ENCODE measurements at regions not wholly inside any gene's neighbourhood (a gene's known extent, or its start where the extent isn't known, plus 50 kb on each side); places are given as distances from the start of the nearest gene placed in this dataset.

DNA sequence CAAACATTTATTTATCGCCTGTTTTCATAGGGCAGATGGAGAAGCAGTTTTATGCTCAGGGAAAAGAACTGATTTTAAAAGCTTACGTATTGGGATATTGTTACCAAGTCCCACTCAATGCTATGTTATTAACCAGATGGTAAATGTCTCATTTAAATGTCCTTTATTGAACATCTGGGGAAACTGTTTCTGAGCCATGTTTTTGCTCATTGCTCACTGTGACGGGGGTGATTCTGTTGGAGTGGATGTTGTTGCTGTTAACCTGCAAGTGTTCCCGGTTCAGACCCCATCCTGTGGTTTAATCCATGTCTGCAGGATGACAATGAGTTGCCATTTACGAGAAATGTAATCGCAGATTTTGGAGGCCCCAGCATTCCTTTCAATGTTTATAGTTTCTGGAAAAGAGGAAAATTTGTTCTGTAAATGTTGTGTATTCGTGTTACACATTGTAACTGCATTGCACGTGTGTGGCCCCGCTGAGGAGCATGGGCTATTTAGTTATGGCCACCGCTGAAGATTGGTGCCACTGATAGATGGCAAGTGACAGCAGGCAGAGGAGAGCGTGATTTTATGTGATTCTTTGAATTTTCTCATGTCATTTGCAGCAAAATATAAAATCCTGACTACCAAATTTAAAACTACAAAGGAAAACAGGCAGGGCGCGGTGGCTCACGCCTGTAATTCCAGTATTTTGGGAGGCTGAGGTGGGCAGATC lies 174.8 kb upstream of the COPS8 start:
- TF ChIP-seq, protein P1, sequence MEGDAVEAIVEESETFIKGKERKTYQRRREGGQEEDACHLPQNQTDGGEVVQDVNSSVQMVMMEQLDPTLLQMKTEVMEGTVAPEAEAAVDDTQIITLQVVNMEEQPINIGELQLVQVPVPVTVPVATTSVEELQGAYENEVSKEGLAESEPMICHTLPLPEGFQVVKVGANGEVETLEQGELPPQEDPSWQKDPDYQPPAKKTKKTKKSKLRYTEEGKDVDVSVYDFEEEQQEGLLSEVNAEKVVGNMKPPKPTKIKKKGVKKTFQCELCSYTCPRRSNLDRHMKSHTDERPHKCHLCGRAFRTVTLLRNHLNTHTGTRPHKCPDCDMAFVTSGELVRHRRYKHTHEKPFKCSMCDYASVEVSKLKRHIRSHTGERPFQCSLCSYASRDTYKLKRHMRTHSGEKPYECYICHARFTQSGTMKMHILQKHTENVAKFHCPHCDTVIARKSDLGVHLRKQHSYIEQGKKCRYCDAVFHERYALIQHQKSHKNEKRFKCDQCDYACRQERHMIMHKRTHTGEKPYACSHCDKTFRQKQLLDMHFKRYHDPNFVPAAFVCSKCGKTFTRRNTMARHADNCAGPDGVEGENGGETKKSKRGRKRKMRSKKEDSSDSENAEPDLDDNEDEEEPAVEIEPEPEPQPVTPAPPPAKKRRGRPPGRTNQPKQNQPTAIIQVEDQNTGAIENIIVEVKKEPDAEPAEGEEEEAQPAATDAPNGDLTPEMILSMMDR (IDR thresholded peaks at IDR 0.05; ENCODE audit: low read depth, low read length) = no peak
- no peak overlapping the region for H3K4me3 ChIP-seq (ENCODE audit: low read depth, low read length)

DNA sequence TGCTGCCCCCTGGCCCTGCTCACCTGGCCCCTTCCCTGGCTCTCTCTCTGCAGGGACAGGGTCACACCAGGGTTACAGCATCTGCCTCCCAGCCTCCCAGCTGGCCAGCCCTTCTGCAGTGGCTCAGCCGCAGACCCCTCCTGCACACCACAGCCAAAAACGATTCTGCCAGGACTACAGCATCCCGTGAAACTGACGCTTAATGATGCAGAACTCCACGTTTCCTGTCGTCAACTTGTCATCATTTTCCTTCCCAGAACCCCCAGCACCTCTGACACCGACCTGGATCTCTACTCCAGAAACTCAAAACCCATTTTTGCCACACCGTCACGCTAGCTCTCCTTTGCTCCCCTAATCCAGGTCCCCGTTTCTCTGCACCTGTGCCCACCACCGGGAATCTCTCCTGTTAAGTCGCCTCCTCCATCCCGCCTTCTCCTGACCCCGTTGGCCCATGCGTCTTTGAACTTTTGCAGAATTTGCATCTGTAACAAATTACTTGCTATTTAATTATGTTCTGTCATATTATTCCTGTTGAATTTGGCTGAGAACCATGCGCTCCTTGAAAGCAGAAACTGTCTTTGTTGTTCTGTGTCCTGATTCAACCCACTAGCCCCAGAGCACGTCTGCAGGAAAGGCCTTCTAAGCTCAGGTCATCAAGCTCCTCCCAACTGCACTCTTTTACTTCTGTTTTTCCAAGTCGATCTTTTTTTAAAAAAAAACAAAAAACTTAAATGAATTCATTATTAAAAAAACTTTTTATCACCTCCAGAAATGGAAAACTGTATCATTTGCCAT lies 173.2 kb upstream of the COPS8 start:
- TF ChIP-seq, protein P1 (IDR thresholded peaks at IDR 0.05; ENCODE audit: low read depth, low read length) = no peak
- no peak overlapping the region for H3K4me3 ChIP-seq (ENCODE audit: low read depth, low read length)

DNA sequence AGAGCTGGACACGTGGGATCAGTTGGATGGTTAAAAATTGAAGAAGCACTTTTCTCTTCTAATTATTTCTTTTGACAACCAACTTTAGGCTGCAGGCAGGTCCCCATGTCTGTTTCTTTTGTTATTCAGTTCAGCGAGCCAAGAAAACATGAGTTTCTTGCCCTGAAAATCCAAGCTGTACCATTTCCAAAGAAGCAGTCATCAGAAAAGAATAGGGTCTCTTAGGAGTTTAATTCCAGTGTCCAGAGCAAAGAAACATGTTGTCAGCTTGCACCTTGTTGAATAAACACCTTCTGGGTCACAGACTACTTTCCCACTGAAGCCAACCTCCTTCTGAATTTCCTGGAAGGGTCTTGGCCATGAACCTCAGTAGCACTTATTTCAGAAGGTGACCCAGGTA lies 170.5 kb upstream of the COPS8 start:
- H3K4me3 ChIP-seq (ENCODE audit: low read depth, low read length) = no peak overlapping the region
- TF ChIP-seq, protein P1 (IDR thresholded peaks at IDR 0.05; ENCODE audit: low read depth, low read length) = no peak

- TF ChIP-seq, protein P1 (IDR thresholded peaks at IDR 0.05; ENCODE audit: low read depth, low read length) = no peak
- no peak overlapping the region for H3K4me3 ChIP-seq (ENCODE audit: low read depth, low read length)
These were observed 170.0 kb upstream of the COPS8 start for GRCh38 chr2:236915726-236916125.

GRCh38 chr2:236916181-236916580 lies 169.5 kb upstream of the COPS8 start:
- TF ChIP-seq, protein P1 (IDR thresholded peaks at IDR 0.05; ENCODE audit: low read depth, low read length) = no peak
- H3K4me3 ChIP-seq (ENCODE audit: low read depth, low read length) = no peak overlapping the region

DNA sequence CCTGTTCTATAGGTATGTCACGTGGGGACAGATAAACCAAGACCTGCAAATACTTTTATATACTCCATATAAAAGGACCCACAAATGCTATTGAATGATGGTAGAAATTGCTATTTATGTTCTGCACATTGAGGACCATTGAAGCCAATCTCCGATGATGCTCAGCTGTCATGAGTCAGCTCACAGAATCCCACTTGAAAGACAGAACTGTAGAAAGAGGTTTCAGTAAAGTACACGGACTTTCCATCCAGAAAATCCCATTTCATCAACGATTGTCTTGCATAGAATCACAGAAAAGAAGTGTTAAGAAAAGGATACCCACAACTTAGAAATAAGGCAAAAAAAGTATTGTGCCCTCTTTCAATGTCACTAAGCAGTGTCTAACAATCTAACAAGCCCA lies 169.0 kb upstream of the COPS8 start:
- no peak overlapping the region for H3K4me3 ChIP-seq (ENCODE audit: low read depth, low read length)
- TF ChIP-seq, protein P1 (IDR thresholded peaks at IDR 0.05; ENCODE audit: low read depth, low read length) = no peak

- TF ChIP-seq, protein P1 (IDR thresholded peaks at IDR 0.05; ENCODE audit: low read depth, low read length) = no peak
These were observed 168.5 kb upstream of the COPS8 start for GRCh38 chr2:236917164-236917563.

More at GRCh38 chr2:236917164-236917563, 168.5 kb upstream of the COPS8 start:
- H3K4me3 ChIP-seq (ENCODE audit: low read depth, low read length) = no peak overlapping the region

Data from WI38 (cell line).